Thyroid gland (tissue), 4 donors: ENCODE measurements at regions not wholly inside any gene's neighbourhood (a gene's known extent, or its start where the extent isn't known, plus 50 kb on each side); places are given as distances from the start of the nearest gene placed in this dataset.

ENCODE experiments used
- DNase-seq, 2 donors: peaks; one replicate each; pipeline ENCODE4 v3.0.0-alpha.2; 2019
- H3K27ac ChIP-seq, 3 donors: fragments of 200-600 bp; sonication (generic); 1 replicate in 2 of 3; 2 replicates in 1 of 3; pipeline ENCODE4 v1.5.1; 2016 to 2019; ENCODE audit warnings: mild to moderate bottlenecking in 1 of 3, moderate library complexity in 1 of 3
- H3K27me3 ChIP-seq: fragments of 200-600 bp; sonication (generic); one replicate; pipeline ENCODE4 v1.5.1; 2019
- H3K36me3 ChIP-seq, 2 donors: fragments of 200-600 bp; sonication (generic); one replicate each; pipeline ENCODE4 v1.5.1; 2016 to 2019
- H3K4me1 ChIP-seq, 2 donors: fragments of 200-600 bp; sonication (generic); one replicate each; pipeline ENCODE4 v1.5.1; 2017 to 2019
- H3K4me3 ChIP-seq, 3 donors: fragments of 200-600 bp; sonication (generic); replicated peaks in 1 of 3; 1 replicate in 2 of 3; 2 replicates in 1 of 3; pipeline ENCODE4 v1.5.1; 2016; ENCODE audit warnings: mild to moderate bottlenecking in 1 of 3
- H3K9me3 ChIP-seq: fragments of 200-600 bp; sonication (generic); one replicate; pipeline ENCODE4 v1.5.1; 2017
- CTCF ChIP-seq, 6 experiments: fragments of 200-600 bp in 3 of 6; fragments of 450-650 bp in 3 of 6; sonication (generic) in 3 of 6; IDR thresholded peaks; one replicate each; pipeline ENCODE4 v1.5.1; 2016 to 2019; ENCODE audit warnings: antibody characterized with exemption in 6 of 6, mild to moderate bottlenecking in 2 of 6, inconsistent platforms in 1 of 6, moderate library complexity in 1 of 6
- POLR2A ChIP-seq, 2 donors: fragments of 450-650 bp; IDR thresholded peaks; one replicate each; pipeline ENCODE4 v1.6.1; 2017; ENCODE audit warnings: antibody characterized with exemption in 2 of 2, mild to moderate bottlenecking in 2 of 2, moderate library complexity in 1 of 2
- WGBS, 2 donors: methylation state at CpG; one replicate each; pipeline ENCODE4 v1.1.5; 2017; 5-methylcytosine and 5-hydroxymethylcytosine counted together
- intact Hi-C: fragments of 100-400 bp; cut with DNase I; formaldehyde crosslinking; loops from one replicate; pipeline ENCODE4 v1.15.1; 2023

- 84 to 86% methylated on average over 4 of the region's 4 CpGs for WGBS, 2 donors
- Histone ChIP-seq H3K27ac (no peak overlapping the region), H3K27me3 (no peaks in the 10 kb centered on the region), H3K4me3 (no peak overlapping the region), H3K4me1 (no peaks in the 10 kb centered on the region), H3K9me3 (no peaks in the 10 kb centered on the region), H3K36me3 (no peaks in the 10 kb centered on the region)
- TF ChIP-seq POLR2A (IDR thresholded peaks at IDR 0.05), result no peak
- no peak for TF ChIP-seq CTCF (IDR thresholded peaks at IDR 0.05)
- intact Hi-C loops, result no loop called here
- no peak for DNase-seq
These were observed 475.6 kb downstream of the DMRTA1 start for GRCh38 chr9:22922222-22922621.

- H3K36me3 ChIP-seq, result no peaks in the 10 kb centered on the region
- H3K4me3 ChIP-seq, result no peak overlapping the region
- no peak for DNase-seq
- H3K9me3 ChIP-seq, result no peaks in the 10 kb centered on the region
- WGBS, 2 donors, result 94 to 95% methylated on average over 3 of the region's 3 CpGs
- intact Hi-C loops, result no loop called here
- H3K27me3 ChIP-seq, result no peaks in the 10 kb centered on the region
- no peak overlapping the region for H3K27ac ChIP-seq
- TF ChIP-seq CTCF (IDR thresholded peaks at IDR 0.05), result no peak
- H3K4me1 ChIP-seq, result no peaks in the 10 kb centered on the region
These were observed 507.9 kb downstream of the DMRTA1 start for GRCh38 chr9:22954550-22954949.

- 68 to 71% methylated on average over 5 of the region's 5 CpGs for WGBS, 2 donors
These were observed 508.3 kb downstream of the DMRTA1 start for GRCh38 chr9:22954964-22955363.

GRCh38 chr9:22969350-22969979 lies 522.8 kb downstream of the DMRTA1 start:
- no peaks in the 10 kb centered on the region for H3K9me3 ChIP-seq
- H3K27ac ChIP-seq, result no peak overlapping the region
- DNase-seq, result no peak
- H3K36me3 ChIP-seq, result no peaks in the 10 kb centered on the region
- TF ChIP-seq POLR2A (IDR thresholded peaks at IDR 0.05) (no peak), CTCF (IDR thresholded peaks at IDR 0.05) (no peak)
- no peaks in the 10 kb centered on the region for H3K4me1 ChIP-seq
- H3K4me3 ChIP-seq, result no peak overlapping the region
- intact Hi-C loops, result no loop called here
- H3K27me3 ChIP-seq, result no peaks in the 10 kb centered on the region

More at GRCh38 chr9:22954964-22955363, 508.3 kb downstream of the DMRTA1 start:
- H3K27ac ChIP-seq, result no peak overlapping the region
- TF ChIP-seq POLR2A (IDR thresholded peaks at IDR 0.05), result no peak
- no peaks in the 10 kb centered on the region for H3K27me3 ChIP-seq
- intact Hi-C loops, result no loop called here
- no peaks in the 10 kb centered on the region for H3K36me3 ChIP-seq
- no peak overlapping the region for H3K4me3 ChIP-seq
- no peaks in the 10 kb centered on the region for H3K9me3 ChIP-seq
- no peak for DNase-seq
- H3K4me1 ChIP-seq, result no peaks in the 10 kb centered on the region

GRCh38 chr9:22970434-22970975 lies 523.9 kb downstream of the DMRTA1 start:
- Histone ChIP-seq H3K27ac (no peak overlapping the region), H3K36me3 (no peaks in the 10 kb centered on the region), H3K9me3 (no peaks in the 10 kb centered on the region), H3K27me3 (no peaks in the 10 kb centered on the region), H3K4me3 (no peak overlapping the region), H3K4me1 (no peaks in the 10 kb centered on the region)
- DNase-seq, result no peak
- TF ChIP-seq POLR2A (IDR thresholded peaks at IDR 0.05) (no peak), CTCF (IDR thresholded peaks at IDR 0.05) (no peak)
- WGBS, 2 donors, result 82 to 88% methylated on average over 7 of the region's 7 CpGs
- intact Hi-C loops, result no loop called here
